ENCODE measurements at regions not wholly inside any gene's neighbourhood (a gene's known extent, or its start where the extent isn't known, plus 50 kb on each side); places are given as distances from the start of the nearest gene placed in this dataset.

- no peak for DNase-seq (ENCODE audit: low spot score)
- in situ Hi-C loops (cut with MboI; ENCODE audit: low sequenced_read_pairs, unreplicated experiment): no loop called here
- no peak for TF ChIP-seq CTCF (IDR thresholded peaks at IDR 0.05; ENCODE audit: borderline replicate concordance, control extremely low read depth, extremely low read depth, insufficient read depth, missing control alignments)
Observed at GRCh38 chr9:75505654-75506053, 384.8 kb upstream of the PCSK5 start.

- DNase-seq (ENCODE audit: low spot score): no peak
- in situ Hi-C loops (cut with MboI; ENCODE audit: low sequenced_read_pairs, unreplicated experiment): no loop called here
- no peak for TF ChIP-seq CTCF (IDR thresholded peaks at IDR 0.05; ENCODE audit: borderline replicate concordance, control extremely low read depth, extremely low read depth, insufficient read depth, missing control alignments)
Observed at GRCh38 chr9:75529463-75529862, 361.0 kb upstream of the PCSK5 start.

- in situ Hi-C loops (cut with MboI; ENCODE audit: low sequenced_read_pairs, unreplicated experiment): no loop called here
- no peak for DNase-seq (ENCODE audit: low spot score)
- no peak for TF ChIP-seq CTCF (IDR thresholded peaks at IDR 0.05; ENCODE audit: borderline replicate concordance, control extremely low read depth, extremely low read depth, insufficient read depth, missing control alignments)
Observed at GRCh38 chr9:75531588-75531987, 358.9 kb upstream of the PCSK5 start.

GRCh38 chr9:75532233-75533050 lies 358.0 kb upstream of the PCSK5 start:
- DNase-seq (ENCODE audit: low spot score): no peak
- in situ Hi-C loops (cut with MboI; ENCODE audit: low sequenced_read_pairs, unreplicated experiment): no loop called here
- no peak for TF ChIP-seq CTCF (IDR thresholded peaks at IDR 0.05; ENCODE audit: borderline replicate concordance, control extremely low read depth, extremely low read depth, insufficient read depth, missing control alignments)

GRCh38 chr9:75539523-75539922 lies 350.9 kb upstream of the PCSK5 start:
- no peak for DNase-seq (ENCODE audit: low spot score)
- no peak for TF ChIP-seq CTCF (IDR thresholded peaks at IDR 0.05; ENCODE audit: borderline replicate concordance, control extremely low read depth, extremely low read depth, insufficient read depth, missing control alignments)
- in situ Hi-C loops (cut with MboI; ENCODE audit: low sequenced_read_pairs, unreplicated experiment): no loop called here

GRCh38 chr9:75540185-75540584 lies 350.3 kb upstream of the PCSK5 start:
- in situ Hi-C loops (cut with MboI; ENCODE audit: low sequenced_read_pairs, unreplicated experiment): no loop called here
- DNase-seq (ENCODE audit: low spot score): no peak
- no peak for TF ChIP-seq CTCF (IDR thresholded peaks at IDR 0.05; ENCODE audit: borderline replicate concordance, control extremely low read depth, extremely low read depth, insufficient read depth, missing control alignments)

All from GM13976 (cell line).